Prostate gland (tissue), 2 donors: ENCODE measurements at regions not wholly inside any gene's neighbourhood (a gene's known extent, or its start where the extent isn't known, plus 50 kb on each side); places are given as distances from the start of the nearest gene placed in this dataset.

Experiments
- DNase-seq: peaks from one replicate; pipeline ENCODE4 v3.0.0-alpha.2; 2019; ENCODE audit warnings: low spot score
- H3K27ac ChIP-seq, 2 donors: fragments of 200-600 bp; sonication (generic); 2 replicates each; pipeline ENCODE4 v1.5.1; 2017 to 2019
- H3K27me3 ChIP-seq: fragments of 200-600 bp; sonication (generic); replicated peaks from 2 replicates; pipeline ENCODE4 v1.5.1; 2019; ENCODE audit not compliant: insufficient read depth
- H3K36me3 ChIP-seq, 2 donors: fragments of 200-600 bp; sonication (generic); 1 replicate in 1 of 2; 2 replicates in 1 of 2; pipeline versions ENCODE4 v1.5.1 to v1.8.1; 2017 to 2019
- H3K4me1 ChIP-seq: fragments of 200-600 bp; sonication (generic); replicated peaks from 2 replicates; pipeline ENCODE4 v1.5.1; 2019
- H3K4me3 ChIP-seq, 2 donors: fragments of 200-600 bp; sonication (generic); 2 replicates each; pipeline ENCODE4 v1.5.1; 2017 to 2019
- H3K9me3 ChIP-seq: fragments of 200-600 bp; sonication (generic); 2 replicates; pipeline ENCODE4 v1.5.1; 2017
- CTCF ChIP-seq, 4 experiments: fragments of 200-600 bp in 2 of 4; fragments of 450-650 bp in 2 of 4; sonication (generic) in 2 of 4; IDR thresholded peaks; 1 replicate in 3 of 4; 2 replicates in 1 of 4; pipeline ENCODE4 v1.5.1; 2016 to 2019; ENCODE audit warnings: antibody characterized with exemption in 4 of 4, mild to moderate bottlenecking in 2 of 4, moderate library complexity in 2 of 4
- POLR2A ChIP-seq: fragments of 450-650 bp; IDR thresholded peaks from one replicate; pipeline ENCODE4 v1.6.1; 2016; ENCODE audit warnings: antibody characterized with exemption, mild to moderate bottlenecking
- POLR2AphosphoS5 ChIP-seq: sonication (generic); formaldehyde crosslinking; IDR thresholded peaks from one replicate; pipeline ENCODE4 v1.6.1; 2017; ENCODE audit warnings: antibody characterized with exemption
- WGBS: methylation state at CpG from one replicate; pipeline ENCODE4 v1.1.5; 2018; 5-methylcytosine and 5-hydroxymethylcytosine counted together
- intact Hi-C: fragments of 100-400 bp; cut with DNase I; formaldehyde crosslinking; loops from one replicate; pipeline ENCODE4 v1.14.2; 2022

- Histone ChIP-seq H3K9me3 (no peaks in the 10 kb centered on the region), H3K4me1 (no peaks in the 10 kb centered on the region), H3K4me3 (no peak overlapping the region), H3K27ac (no peak overlapping the region), H3K27me3 (no peaks in the 10 kb centered on the region), H3K36me3 (no peaks in the 10 kb centered on the region)
- no peak for DNase-seq
- 78% methylated on average over 4 of the region's 4 CpGs for WGBS
- intact Hi-C loops, result loop anchor here (5.0 kb wide), 1 partner anchor 69 kb away; no protein-coding TSS in a partner anchor
- TF ChIP-seq POLR2A (no peak), CTCF (IDR thresholded peaks at IDR 0.05) (no peak)
Measured at GRCh38 chr10:78983608-78984007, 85.2 kb upstream of the ZMIZ1 start.

- Histone ChIP-seq H3K27me3 (no peaks in the 10 kb centered on the region), H3K4me3 (no peak overlapping the region), H3K9me3 (no peaks in the 10 kb centered on the region), H3K36me3 (no peaks in the 10 kb centered on the region), H3K4me1 (no peaks in the 10 kb centered on the region), H3K27ac (no peak overlapping the region)
- no peak for DNase-seq
- WGBS, result 91% methylated on average over 8 of the region's 8 CpGs
- intact Hi-C loops, result no loop called here
- TF ChIP-seq CTCF (IDR thresholded peaks at IDR 0.05), result no peak
- TF ChIP-seq POLR2AphosphoS5, result no peak
- no peak for TF ChIP-seq POLR2A
Measured at GRCh38 chr10:78985973-78986818, 82.6 kb upstream of the ZMIZ1 start.

GRCh38 chr10:78991187-78991586, 77.6 kb upstream of the ZMIZ1 start:
- 24% methylated on average over 1 of the region's 1 CpG for WGBS
- Histone ChIP-seq H3K27ac (no peak overlapping the region), H3K9me3 (no peaks in the 10 kb centered on the region), H3K4me3 (no peak overlapping the region), H3K36me3 (no peaks in the 10 kb centered on the region), H3K4me1 (no peaks in the 10 kb centered on the region), H3K27me3 (no peaks in the 10 kb centered on the region)
- TF ChIP-seq CTCF (IDR thresholded peaks at IDR 0.05) (no peak), POLR2A (no peak), POLR2AphosphoS5 (no peak)
- no peak for DNase-seq
- intact Hi-C loops, result no loop called here

GRCh38 chr10:78992333-78992732, 76.4 kb upstream of the ZMIZ1 start:
- WGBS, result 86% methylated on average over 6 of the region's 6 CpGs
- Histone ChIP-seq H3K9me3 (no peaks in the 10 kb centered on the region), H3K27me3 (no peaks in the 10 kb centered on the region), H3K4me1 (no peaks in the 10 kb centered on the region), H3K4me3 (no peak overlapping the region), H3K27ac (no peak overlapping the region), H3K36me3 (no peaks in the 10 kb centered on the region)
- intact Hi-C loops, result no loop called here
- TF ChIP-seq CTCF (IDR thresholded peaks at IDR 0.05) (no peak), POLR2A (no peak), POLR2AphosphoS5 (no peak)
- DNase-seq, result no peak

- no peak overlapping the region for H3K4me3 ChIP-seq
- H3K27ac ChIP-seq, result no peak overlapping the region
- 83% methylated on average over 10 of the region's 10 CpGs for WGBS
Measured at GRCh38 chr10:78993261-78993945, 75.4 kb upstream of the ZMIZ1 start.

More at GRCh38 chr10:78993261-78993945, 75.4 kb upstream of the ZMIZ1 start:
- peaks cover 4% of the 10 kb centered on the region for H3K4me1 ChIP-seq
- TF ChIP-seq POLR2AphosphoS5 (no peak), POLR2A (no peak), CTCF (IDR thresholded peaks at IDR 0.05) (no peak)
- no peaks in the 10 kb centered on the region for H3K9me3 ChIP-seq
- H3K27me3 ChIP-seq, result no peaks in the 10 kb centered on the region
- DNase-seq, result no peak
- intact Hi-C loops, result no loop called here
- H3K36me3 ChIP-seq, result no peaks in the 10 kb centered on the region
